Natural killer cell treated with Interleukin-12 subunit alpha and Interleukin-12 subunit beta and Interleukin-15 and Interleukin-18, amount 100 ng/mL, for 72 hours (primary cell): ENCODE measurements at regions not wholly inside any gene's neighbourhood (a gene's known extent, or its start where the extent isn't known, plus 50 kb on each side); places are given as distances from the start of the nearest gene placed in this dataset.

Experiments
- ATAC-seq, 2 donors: fragments of 150-1000 bp; cut with Tn5 transposase in 1 of 2; sonication (Bioruptor Pico), chemical (Tn5 transposase) in 1 of 2; 2 replicates each; pipeline ENCODE4 v1.10.0; 2021
- DNase-seq: peaks from one replicate; pipeline ENCODE4 v3.0.0; 2022; ENCODE audit warnings: low spot score
- H3K27ac Mint-ChIP-seq, 2 donors: 1 replicate in 1 of 2; 2 replicates in 1 of 2; pipeline ENCODE4 v1.8.0; 2022; ENCODE audit warnings: mixed read lengths in 2 of 2, mild to moderate bottlenecking in 1 of 2, moderate library complexity in 1 of 2
- H3K27me3 Mint-ChIP-seq, 2 donors: 1 replicate in 1 of 2; 2 replicates in 1 of 2; pipeline ENCODE4 v1.8.0; 2022; ENCODE audit warnings: mixed read lengths in 2 of 2
- H3K36me3 Mint-ChIP-seq: one replicate; pipeline ENCODE4 v1.8.0; 2022; ENCODE audit warnings: mixed read lengths
- H3K4me1 Mint-ChIP-seq, 2 donors: 1 replicate in 1 of 2; 2 replicates in 1 of 2; pipeline ENCODE4 v1.8.0; 2022; ENCODE audit warnings: low read depth in 2 of 2, mixed read lengths in 2 of 2, mild to moderate bottlenecking in 1 of 2
- H3K4me3 Mint-ChIP-seq: one replicate; pipeline ENCODE4 v1.8.0; 2022; ENCODE audit warnings: mixed read lengths
- H3K9me3 Mint-ChIP-seq: 2 replicates; pipeline ENCODE4 v1.8.0; 2022; ENCODE audit warnings: mixed read lengths

GRCh38 chr6:4318321-4318720 is 182.9 kb upstream of the ECI2 start:
- Mint-ChIP-seq H3K27ac (no peak overlapping the region), H3K9me3 (peaks cover 2% of the 10 kb centered on the region), H3K36me3 (peaks cover 4% of the 10 kb centered on the region), H3K4me3 (no peak overlapping the region), H3K4me1 (no peaks in the 10 kb centered on the region), H3K27me3 (peaks cover 30 to 46% of the 10 kb centered on the region in 2 donors)
- ATAC-seq = no peak
- DNase-seq = no peak

GRCh38 chr6:4316867-4317400 is 181.6 kb upstream of the ECI2 start:
- peaks cover 19 to 32% of the 10 kb centered on the region in 2 donors for H3K27me3 Mint-ChIP-seq
- DNase-seq = no peak
- ATAC-seq = no peak
- peaks cover 11% of the 10 kb centered on the region for H3K9me3 Mint-ChIP-seq
- H3K27ac Mint-ChIP-seq = no peak overlapping the region
- no peak overlapping the region for H3K4me3 Mint-ChIP-seq
- H3K36me3 Mint-ChIP-seq = peaks cover 14% of the 10 kb centered on the region
- no peaks in the 10 kb centered on the region for H3K4me1 Mint-ChIP-seq

- peaks cover 27% of the 10 kb centered on the region for H3K36me3 Mint-ChIP-seq
- peaks cover 26 to 41% of the 10 kb centered on the region in 2 donors for H3K27me3 Mint-ChIP-seq
- H3K9me3 Mint-ChIP-seq = peaks cover 17% of the 10 kb centered on the region
- DNase-seq (no peak), ATAC-seq (no peak)
- no peaks in the 10 kb centered on the region for H3K4me1 Mint-ChIP-seq
- no peak overlapping the region for H3K4me3 Mint-ChIP-seq
- no peak overlapping the region for H3K27ac Mint-ChIP-seq
These were observed 178.9 kb upstream of the ECI2 start for GRCh38 chr6:4314201-4314707.

- Mint-ChIP-seq H3K27ac (no peak overlapping the region), H3K4me1 (no peaks in the 10 kb centered on the region)
These were observed 177.8 kb upstream of the ECI2 start for GRCh38 chr6:4313044-4313686.

GRCh38 chr6:4311976-4312860 is 176.8 kb upstream of the ECI2 start:
- Mint-ChIP-seq H3K4me3 (no peak overlapping the region), H3K36me3 (peaks cover 27% of the 10 kb centered on the region), H3K27me3 (peaks cover 22 to 34% of the 10 kb centered on the region in 2 donors), H3K4me1 (no peaks in the 10 kb centered on the region), H3K27ac (no peak overlapping the region), H3K9me3 (peaks cover 17% of the 10 kb centered on the region)
- ATAC-seq (no peak), DNase-seq (no peak)

More at GRCh38 chr6:4313044-4313686, 177.8 kb upstream of the ECI2 start:
- ATAC-seq (no peak), DNase-seq (no peak)
- Mint-ChIP-seq H3K27me3 (peaks cover 22 to 33% of the 10 kb centered on the region in 2 donors), H3K36me3 (peaks cover 27% of the 10 kb centered on the region), H3K9me3 (peaks cover 17% of the 10 kb centered on the region), H3K4me3 (no peak overlapping the region)

- Mint-ChIP-seq H3K4me1 (no peaks in the 10 kb centered on the region), H3K27me3 (peaks cover 28 to 48% of the 10 kb centered on the region in 2 donors), H3K27ac (no peak overlapping the region), H3K9me3 (peaks cover 17% of the 10 kb centered on the region), H3K36me3 (peaks cover 27% of the 10 kb centered on the region), H3K4me3 (no peak overlapping the region)
- DNase-seq (no peak), ATAC-seq (no peak)
These were observed 174.2 kb upstream of the ECI2 start for GRCh38 chr6:4309540-4309939.

- Mint-ChIP-seq H3K36me3 (peaks cover 24% of the 10 kb centered on the region), H3K9me3 (peaks cover 14% of the 10 kb centered on the region), H3K4me1 (no peaks in the 10 kb centered on the region), H3K27me3 (peaks cover 30 to 48% of the 10 kb centered on the region in 2 donors), H3K4me3 (no peak overlapping the region), H3K27ac (no peak overlapping the region)
- ATAC-seq (no peak), DNase-seq (no peak)
These were observed 173.0 kb upstream of the ECI2 start for GRCh38 chr6:4308364-4308763.

- Mint-ChIP-seq H3K4me3 (no peak overlapping the region), H3K36me3 (peaks cover 1% of the 10 kb centered on the region), H3K9me3 (no peaks in the 10 kb centered on the region), H3K4me1 (no peaks in the 10 kb centered on the region), H3K27ac (no peak overlapping the region), H3K27me3 (peaks cover 29 to 42% of the 10 kb centered on the region in 2 donors)
- no peak for ATAC-seq
- DNase-seq = no peak
These were observed 169.6 kb upstream of the ECI2 start for GRCh38 chr6:4304927-4305455.

DNA sequence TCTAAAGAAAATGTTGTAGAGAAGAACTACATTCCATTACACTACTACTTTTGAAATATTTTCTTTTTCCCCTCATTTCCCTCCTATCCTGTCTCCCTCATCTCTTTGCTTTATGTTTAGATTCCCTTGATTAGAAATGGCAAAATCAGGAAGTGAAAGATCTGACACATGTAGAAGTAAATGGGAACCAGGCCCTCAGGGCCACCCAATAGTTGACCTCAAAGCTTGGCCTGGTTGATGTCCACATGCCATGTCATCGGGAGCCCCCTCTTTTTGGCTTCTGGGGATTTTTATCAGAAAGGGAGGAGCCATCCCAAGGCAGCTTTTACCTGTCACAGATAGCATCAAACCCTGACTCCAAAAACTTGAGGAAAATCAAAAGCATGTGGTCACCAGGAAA is 168.3 kb upstream of the ECI2 start:
- H3K4me1 Mint-ChIP-seq = no peaks in the 10 kb centered on the region
- DNase-seq = no peak

DNA sequence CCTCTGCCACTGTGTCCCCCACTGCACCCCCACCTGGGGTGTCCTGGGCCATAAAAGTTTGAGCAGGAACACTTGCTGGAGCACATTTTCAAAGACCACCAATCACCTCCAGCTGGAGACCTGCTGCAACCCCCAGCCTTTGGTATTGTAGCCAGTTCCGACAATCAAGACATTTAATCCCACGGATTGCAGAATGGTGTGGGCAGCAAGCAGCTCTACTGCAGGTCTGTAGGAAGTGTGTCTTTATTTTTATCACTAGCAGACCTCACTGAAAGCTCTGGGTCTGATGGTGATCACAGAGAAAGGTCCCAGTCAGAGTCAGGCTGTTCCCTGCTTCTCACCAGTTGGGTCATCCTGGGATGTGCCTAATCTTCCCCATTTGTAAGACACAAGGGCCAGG is 167.1 kb upstream of the ECI2 start:
- DNase-seq (no peak), ATAC-seq (no peak)
- Mint-ChIP-seq H3K27ac (no peak overlapping the region), H3K27me3 (peaks cover 25 to 34% of the 10 kb centered on the region in 2 donors), H3K9me3 (no peaks in the 10 kb centered on the region), H3K4me1 (no peaks in the 10 kb centered on the region), H3K36me3 (no peaks in the 10 kb centered on the region), H3K4me3 (no peak overlapping the region)

More for the DNA sequence above, 168.3 kb upstream of the ECI2 start:
- no peak for ATAC-seq
- Mint-ChIP-seq H3K9me3 (no peaks in the 10 kb centered on the region), H3K27me3 (peaks cover 25 to 36% of the 10 kb centered on the region in 2 donors), H3K4me3 (no peak overlapping the region), H3K36me3 (no peaks in the 10 kb centered on the region), H3K27ac (no peak overlapping the region)

- Mint-ChIP-seq H3K4me3 (no peak overlapping the region), H3K27me3 (peaks cover 21 to 28% of the 10 kb centered on the region in 2 donors), H3K4me1 (no peaks in the 10 kb centered on the region), H3K9me3 (no peaks in the 10 kb centered on the region), H3K27ac (no peak overlapping the region), H3K36me3 (no peaks in the 10 kb centered on the region)
- no peak for DNase-seq
- ATAC-seq = no peak
These were observed 166.5 kb upstream of the ECI2 start for GRCh38 chr6:4301871-4302270.

DNA sequence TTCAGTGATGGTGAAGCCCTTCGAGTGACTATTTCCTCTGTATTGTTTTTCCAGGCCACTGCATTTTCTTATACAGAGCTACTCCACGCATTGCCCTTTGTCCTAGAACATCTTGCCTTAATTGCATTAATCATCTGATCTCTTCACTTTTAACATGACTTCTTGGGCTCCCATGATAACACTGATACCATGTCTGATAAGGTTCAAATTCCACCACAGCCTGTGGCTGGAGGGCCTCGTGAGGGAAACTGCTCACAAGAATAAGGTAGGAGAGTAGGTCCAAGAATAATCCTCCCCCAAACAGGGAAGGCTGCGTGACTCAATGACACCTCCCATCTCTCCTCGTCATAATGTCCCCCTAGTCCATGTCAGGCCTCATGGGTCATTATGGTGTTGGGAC is 165.5 kb upstream of the ECI2 start:
- ATAC-seq (no peak), DNase-seq (no peak)
- H3K27ac Mint-ChIP-seq = no peak overlapping the region
- no peaks in the 10 kb centered on the region for H3K36me3 Mint-ChIP-seq
- peaks cover 17 to 20% of the 10 kb centered on the region in 2 donors for H3K27me3 Mint-ChIP-seq
- no peaks in the 10 kb centered on the region for H3K4me1 Mint-ChIP-seq
- no peaks in the 10 kb centered on the region for H3K9me3 Mint-ChIP-seq
- no peak overlapping the region for H3K4me3 Mint-ChIP-seq

DNA sequence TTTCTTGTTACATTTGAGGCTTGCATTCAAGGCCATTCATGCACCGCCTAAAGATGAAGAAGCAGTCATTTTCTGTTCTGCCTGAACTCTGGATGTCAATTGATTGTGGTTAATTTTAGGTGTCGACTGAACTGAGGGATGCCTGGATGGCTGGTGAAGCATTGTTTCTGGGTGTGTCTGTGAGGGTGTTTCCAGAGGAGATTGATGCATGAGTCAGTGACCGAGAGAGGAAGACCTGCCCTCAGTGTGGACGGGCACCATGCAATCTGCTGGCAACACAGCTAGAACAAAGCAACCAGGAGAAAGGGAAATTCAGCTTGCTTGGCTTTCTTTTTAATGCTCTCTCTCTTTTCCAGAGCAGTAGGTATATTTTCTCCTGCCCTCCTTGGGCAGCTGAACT is 164.1 kb upstream of the ECI2 start:
- H3K36me3 Mint-ChIP-seq = no peaks in the 10 kb centered on the region
- no peaks in the 10 kb centered on the region for H3K9me3 Mint-ChIP-seq
- DNase-seq (no peak), ATAC-seq (no peak)
- H3K27ac Mint-ChIP-seq = no peak overlapping the region
- no peaks in the 10 kb centered on the region for H3K4me1 Mint-ChIP-seq
- H3K27me3 Mint-ChIP-seq = peaks cover 10% of the 10 kb centered on the region in 2 donors
- no peak overlapping the region for H3K4me3 Mint-ChIP-seq

- DNase-seq = no peak
- no peaks in the 10 kb centered on the region for H3K4me1 Mint-ChIP-seq
These were observed 162.0 kb upstream of the ECI2 start for GRCh38 chr6:4297348-4297747.

More at GRCh38 chr6:4297348-4297747, 162.0 kb upstream of the ECI2 start:
- no peaks in the 10 kb centered on the region for H3K36me3 Mint-ChIP-seq
- H3K9me3 Mint-ChIP-seq = no peaks in the 10 kb centered on the region
- no peak overlapping the region for H3K27ac Mint-ChIP-seq
- no peak overlapping the region for H3K4me3 Mint-ChIP-seq
- H3K27me3 Mint-ChIP-seq = peaks cover 0 to 4% of the 10 kb centered on the region in 2 donors
- ATAC-seq = no peak
